ENCODE measurements at regions not wholly inside any gene's neighbourhood (a gene's known extent, or its start where the extent isn't known, plus 50 kb on each side); places are given as distances from the start of the nearest gene placed in this dataset.

- DNase-seq (ENCODE audit: low read depth): peak; percentile 65
- H3K4me3 ChIP-seq (ENCODE audit: low read depth, low read length): no peak overlapping the region
- in situ Hi-C loops (cut with HindIII; ENCODE audit: low sequenced_read_pairs): no loop called here
- TF ChIP-seq CTCF (IDR thresholded peaks at IDR 0.05; ENCODE audit: low read depth, low read length, missing control alignments): no peak
These were observed 164.1 kb upstream of the GATA6 start for GRCh38 chr18:22005191-22005841.

- H3K4me3 ChIP-seq (ENCODE audit: low read depth, low read length): no peak overlapping the region
- in situ Hi-C loops (cut with HindIII; ENCODE audit: low sequenced_read_pairs): no loop called here
- TF ChIP-seq CTCF (IDR thresholded peaks at IDR 0.05; ENCODE audit: low read depth, low read length, missing control alignments): no peak
- no peak for DNase-seq (ENCODE audit: low read depth)
These were observed 162.9 kb upstream of the GATA6 start for GRCh38 chr18:22006458-22006857.

DNA sequence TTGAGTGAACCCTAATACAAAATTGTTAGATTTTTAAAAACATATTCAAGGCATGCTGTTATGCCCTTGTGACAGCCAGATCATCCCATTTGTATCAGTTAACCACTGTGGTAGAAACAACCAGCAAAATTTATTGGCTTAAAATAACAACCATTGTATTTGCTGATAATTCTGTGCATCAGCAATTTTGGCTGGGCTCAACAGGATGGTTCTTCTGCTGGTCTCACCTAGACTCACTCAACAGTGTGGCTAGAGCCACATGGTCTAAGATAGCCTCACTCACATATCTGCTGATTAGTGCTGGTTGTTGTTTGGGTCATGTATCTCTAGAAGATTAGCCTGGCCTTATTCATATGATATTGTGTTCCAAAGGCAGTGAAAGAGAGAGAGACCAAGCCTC is 160.1 kb upstream of the GATA6 start:
- TF ChIP-seq CTCF (IDR thresholded peaks at IDR 0.05; ENCODE audit: low read depth, low read length, missing control alignments): no peak
- in situ Hi-C loops (cut with HindIII; ENCODE audit: low sequenced_read_pairs): no loop called here
- DNase-seq (ENCODE audit: low read depth): no peak

GRCh38 chr18:22013993-22014392 is 155.4 kb upstream of the GATA6 start:
- no peak overlapping the region for H3K4me3 ChIP-seq (ENCODE audit: low read depth, low read length)
- in situ Hi-C loops (cut with HindIII; ENCODE audit: low sequenced_read_pairs): no loop called here
- DNase-seq (ENCODE audit: low read depth): no peak
- TF ChIP-seq CTCF (IDR thresholded peaks at IDR 0.05; ENCODE audit: low read depth, low read length, missing control alignments): no peak

More for the DNA sequence above, 160.1 kb upstream of the GATA6 start:
- H3K4me3 ChIP-seq (ENCODE audit: low read depth, low read length): no peak overlapping the region

DNA sequence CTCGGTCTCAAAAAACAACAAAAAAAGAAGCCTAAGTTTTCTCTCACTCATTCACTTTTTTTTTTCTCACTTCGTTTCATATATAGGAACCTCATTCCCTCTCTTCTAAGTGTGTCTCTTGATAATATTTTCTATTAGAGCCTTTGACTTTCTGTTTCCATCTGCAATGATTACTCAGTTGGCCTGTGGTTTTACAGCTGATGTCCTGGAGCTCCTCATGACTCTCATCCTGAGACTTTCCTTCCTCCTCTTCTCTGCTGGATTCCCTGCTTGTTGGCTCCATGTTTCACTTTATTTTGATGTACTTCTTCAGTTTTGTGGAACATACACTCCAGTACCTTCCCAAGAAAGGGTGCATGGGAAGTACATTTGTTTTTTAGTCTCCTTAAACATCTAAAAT is 154.2 kb upstream of the GATA6 start:
- TF ChIP-seq CTCF (IDR thresholded peaks at IDR 0.05; ENCODE audit: low read depth, low read length, missing control alignments): no peak
- in situ Hi-C loops (cut with HindIII; ENCODE audit: low sequenced_read_pairs): no loop called here
- no peak for DNase-seq (ENCODE audit: low read depth)
- H3K4me3 ChIP-seq (ENCODE audit: low read depth, low read length): no peak overlapping the region

DNA sequence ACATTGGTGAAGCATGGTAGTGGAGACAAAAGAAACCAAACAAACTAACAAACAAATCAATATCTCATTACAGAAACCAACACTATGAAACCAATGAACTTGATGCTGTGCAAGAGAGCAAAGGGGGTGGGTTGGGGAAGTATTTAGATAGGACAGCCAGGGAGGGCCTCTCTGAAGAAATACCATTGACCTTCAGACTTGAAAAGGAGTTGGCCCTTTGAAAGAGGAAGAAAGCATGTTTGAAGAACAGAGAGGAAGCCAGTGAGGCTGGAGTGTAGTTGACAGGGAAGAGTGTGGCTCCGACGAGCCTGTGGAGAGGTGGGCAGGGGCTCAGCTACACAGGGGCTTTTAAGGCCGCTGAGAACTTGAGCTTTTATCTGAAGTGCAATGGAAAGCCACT is 151.0 kb upstream of the GATA6 start:
- in situ Hi-C loops (cut with HindIII; ENCODE audit: low sequenced_read_pairs): no loop called here
- H3K4me3 ChIP-seq (ENCODE audit: low read depth, low read length): no peak overlapping the region
- DNase-seq (ENCODE audit: low read depth): no peak
- no peak for TF ChIP-seq CTCF (IDR thresholded peaks at IDR 0.05; ENCODE audit: low read depth, low read length, missing control alignments)

Data from astrocyte of the cerebellum (primary cell).